HepG2 (cell line): ENCODE measurements at regions not wholly inside any gene's neighbourhood (a gene's known extent, or its start where the extent isn't known, plus 50 kb on each side); places are given as distances from the start of the nearest gene placed in this dataset.

ENCODE experiments used
- ATAC-seq: fragments of 200-7000 bp; cut with Tn5 transposase; 3 replicates; pipeline ENCODE4 v1.9.1; 2020; ENCODE audit warnings: mild to moderate bottlenecking, moderate library complexity
- BruUV-seq: library from RNA; stranded (reverse); fragments of 400-500 nt; replicated peaks from 2 replicates; lab custom pipeline; 2021; lab: Mats Ljungman, UMichigan
- CTCF ChIA-PET: fragments of 300-600 bp; formaldehyde crosslinking; extraction: SDS; loops from one replicate; lab custom pipeline; 2021; ENCODE audit warnings: low total read pairs, inconsistent platforms, low intra/inter-chr PET ratio; lab: Yijun Ruan, JAX
- POLR2A ChIA-PET: fragments of 350-600 bp; sonication (Branson Sonifier 250); formaldehyde crosslinking; loops from one replicate; lab custom pipeline; 2020; ENCODE audit warnings: antibody characterized with exemption, inconsistent platforms; lab: Yijun Ruan, JAX
- DNase-seq: peaks from one replicate; pipeline ENCODE4 v3.0.0-alpha.2; 2015; ENCODE audit warnings: low spot score
- FAIRE-seq: peaks from 3 replicates; lab custom pipeline; 2011; peaks lifted over from hg19 to GRCh38; lab: Jason Lieb, UNC
- H2AFZ ChIP-seq: one replicate; pipeline ENCODE4 v1.6.1; 2011; ENCODE audit warnings: low read length, inconsistent platforms
- H3K27ac ChIP-seq: fragments of 300-600 bp; 3 replicates; pipeline ENCODE4 v1.8.0; 2011; ENCODE audit warnings: mixed run types, mild to moderate bottlenecking, mixed read lengths, low read length, inconsistent platforms; ENCODE audit not compliant: insufficient read depth; ENCODE audit errors: extremely low read length
- H3K27me3 ChIP-seq, 2 experiments: fragments of 200-600 bp in 1 of 2; 2 replicates in 1 of 2; 3 replicates in 1 of 2; pipeline versions ENCODE4 v1.6.0 to v1.8.0; 2011; ENCODE audit warnings: low read length in 2 of 2, mild to moderate bottlenecking in 2 of 2, moderate library complexity in 2 of 2, inconsistent platforms in 1 of 2; ENCODE audit not compliant: insufficient read depth in 2 of 2, control insufficient read depth in 1 of 2
- H3K36me3 ChIP-seq, 2 experiments: fragments of 200-600 bp in 1 of 2; replicated peaks in 1 of 2; 2 replicates in 1 of 2; 3 replicates in 1 of 2; pipeline versions ENCODE4 v1.5.1 to v1.8.0; 2011; ENCODE audit warnings: low read length in 2 of 2, inconsistent platforms in 1 of 2; ENCODE audit not compliant: insufficient read depth in 2 of 2, control insufficient read depth in 1 of 2
- H3K4me1 ChIP-seq: 2 replicates; pipeline ENCODE4 v1.5.1; 2012; ENCODE audit warnings: low read length, inconsistent platforms; ENCODE audit not compliant: insufficient read depth
- H3K4me2 ChIP-seq: 2 replicates; pipeline ENCODE4 v1.6.0; 2011; ENCODE audit warnings: low read depth, low read length, inconsistent platforms
- H3K4me3 ChIP-seq, 3 experiments: fragments of 200-600 bp in 1 of 3; sonication (generic), shearing (Covaris generic) in 1 of 3; replicated peaks in 1 of 3; 2 replicates each; pipeline ENCODE4 v1.5.1; 2011 to 2016; ENCODE audit warnings: low read length in 3 of 3, inconsistent platforms in 2 of 3, low read depth in 2 of 3, mild to moderate bottlenecking in 2 of 3, control low read depth in 1 of 3, mixed read lengths in 1 of 3; ENCODE audit not compliant: insufficient read depth in 1 of 3
- H3K79me2 ChIP-seq: one replicate; pipeline ENCODE4 v1.6.1; 2011; ENCODE audit warnings: low read length, inconsistent platforms; ENCODE audit not compliant: insufficient read depth
- H3K9ac ChIP-seq: 2 replicates; pipeline ENCODE4 v1.6.0; 2011; ENCODE audit warnings: mild to moderate bottlenecking, low read depth, low read length, inconsistent platforms; ENCODE audit not compliant: insufficient read depth
- H3K9me3 ChIP-seq: 2 replicates; pipeline ENCODE4 v1.5.1; 2012; ENCODE audit warnings: mild to moderate bottlenecking, low read length
- H4K20me1 ChIP-seq: 2 replicates; pipeline ENCODE4 v1.6.0; 2011; ENCODE audit warnings: inconsistent platforms, mild to moderate bottlenecking, low read length, moderate library complexity; ENCODE audit not compliant: insufficient read depth
- TEAD3 ChIP-seq: optimal IDR thresholded peaks from 2 replicates; pipeline ENCODE3; 2016; ENCODE audit warnings: borderline replicate concordance
- ZKSCAN1 ChIP-seq: fragments of 150-350 bp; IDR thresholded peaks from 2 replicates; pipeline ENCODE4 v1.6.1; 2014; ENCODE audit warnings: low read length
- ZNF557 ChIP-seq: sonication (generic); formaldehyde crosslinking; IDR thresholded peaks from 2 replicates; pipeline ENCODE4 v1.4.0; 2020; ENCODE audit warnings: missing genetic modification reagents
- ZNF577 ChIP-seq: sonication (generic); formaldehyde crosslinking; IDR thresholded peaks from 2 replicates; pipeline ENCODE4 v1.4.0; 2020; ENCODE audit warnings: mild to moderate bottlenecking, low read depth, missing genetic modification reagents, borderline replicate concordance
- WGBS: methylation state at CpG from one replicate; pipeline ENCODE4 v1.1.6; 2017; ENCODE audit warnings: low lambda C conversion rate; 5-methylcytosine and 5-hydroxymethylcytosine counted together
- in situ Hi-C: cut with HindIII; loops from 2 replicates; pipeline ENCODE4 v1.10.0; 2017; ENCODE audit warnings: low pct_unique_long_range_greater_than_20kb; ENCODE audit not compliant: extremely low pct_ligation_motif_present
- intact Hi-C: fragments of 100-400 bp; cut with micrococcal nuclease; formaldehyde crosslinking; loops from one replicate; pipeline ENCODE4 v1.10.0; 2022; ENCODE audit not compliant: unreplicated experiment
- TF ChIP-seq, protein P1 (sequence below): sonication (generic); formaldehyde crosslinking; IDR thresholded peaks from 2 replicates; pipeline ENCODE4 v1.4.0; 2020; ENCODE audit warnings: missing genetic modification reagents
- TF ChIP-seq, protein P2 (sequence below): sonication (generic); formaldehyde crosslinking; conservative IDR thresholded peaks from 2 replicates; pipeline ENCODE4 v1.4.0; 2020; ENCODE audit warnings: missing genetic modification reagents
- TF ChIP-seq, protein P3 (sequence below): sonication (generic); formaldehyde crosslinking; IDR thresholded peaks from 2 replicates; pipeline ENCODE4 v1.4.0; 2020; ENCODE audit warnings: missing genetic modification reagents
- TF ChIP-seq, protein P4 (sequence below): sonication (generic); formaldehyde crosslinking; IDR thresholded peaks from 2 replicates; pipeline ENCODE4 v1.5.0; 2020; ENCODE audit warnings: mild to moderate bottlenecking, missing genetic modification reagents, borderline replicate concordance

GRCh38 chr2:133886735-133887675 lies 318.7 kb upstream of the NCKAP5 start (continued):
- TF ChIP-seq ZNF557 (CRISPR knock-in tag), result no peak
- peak; percentile 51 for TF ChIP-seq TEAD3 (CRISPR knock-in tag)
- no peak for TF ChIP-seq ZNF577 (CRISPR knock-in tag)
- TF ChIP-seq, protein P1, sequence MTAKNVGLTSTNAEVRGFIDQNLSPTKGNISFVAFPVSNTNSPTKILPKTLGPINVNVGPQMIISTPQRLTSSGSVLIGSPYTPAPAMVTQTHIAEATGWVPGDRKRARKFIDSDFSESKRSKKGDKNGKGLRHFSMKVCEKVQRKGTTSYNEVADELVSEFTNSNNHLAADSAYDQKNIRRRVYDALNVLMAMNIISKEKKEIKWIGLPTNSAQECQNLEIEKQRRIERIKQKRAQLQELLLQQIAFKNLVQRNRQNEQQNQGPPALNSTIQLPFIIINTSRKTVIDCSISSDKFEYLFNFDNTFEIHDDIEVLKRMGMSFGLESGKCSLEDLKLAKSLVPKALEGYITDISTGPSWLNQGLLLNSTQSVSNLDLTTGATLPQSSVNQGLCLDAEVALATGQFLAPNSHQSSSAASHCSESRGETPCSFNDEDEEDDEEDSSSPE, result no peak

DNA sequence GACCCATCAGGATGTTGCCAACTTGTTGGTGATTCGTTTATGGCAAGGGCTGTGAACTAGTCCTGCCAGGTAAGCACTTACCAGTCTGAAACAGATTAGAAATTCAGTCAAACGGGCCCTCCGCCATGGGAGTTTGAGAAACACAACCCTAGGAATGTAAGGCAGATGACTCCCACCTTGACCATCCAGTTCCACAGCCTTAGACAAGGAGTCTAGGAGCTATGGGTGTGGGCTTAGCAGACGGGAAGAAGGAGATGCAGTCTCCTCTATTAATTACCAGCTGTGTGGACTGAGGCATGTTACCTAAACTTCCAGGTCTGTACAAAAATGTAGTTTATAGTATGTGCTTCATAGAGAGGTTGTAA lies 319.4 kb upstream of the NCKAP5 start:
- Histone ChIP-seq H3K36me3 (no peaks in the 10 kb centered on the region), H3K79me2 (no peaks in the 10 kb centered on the region), H3K9me3 (no peaks in the 10 kb centered on the region), H3K27ac (no peak overlapping the region), H3K4me1 (no peaks in the 10 kb centered on the region), H3K27me3 (peaks cover 2 to 47% of the 10 kb centered on the region in 2 experiments; a peak in 3 of 5 replicates), H3K9ac (no peak overlapping the region), H3K4me3 (no peak overlapping the region), H4K20me1 (no peaks in the 10 kb centered on the region), H2AFZ (no peak overlapping the region), H3K4me2 (no peak overlapping the region)
- 38% methylated on average over 4 of the region's 4 CpGs for WGBS
- in situ Hi-C loops, result loop anchor here (10.0 to 25.0 kb wide), 2 partner anchors 325 to 567 kb away; no protein-coding TSS in a partner anchor
- BruUV-seq, result no TSS peak
- FAIRE-seq (no peak), DNase-seq (no peak), ATAC-seq (no peak)
- TF ChIP-seq, protein P2, sequence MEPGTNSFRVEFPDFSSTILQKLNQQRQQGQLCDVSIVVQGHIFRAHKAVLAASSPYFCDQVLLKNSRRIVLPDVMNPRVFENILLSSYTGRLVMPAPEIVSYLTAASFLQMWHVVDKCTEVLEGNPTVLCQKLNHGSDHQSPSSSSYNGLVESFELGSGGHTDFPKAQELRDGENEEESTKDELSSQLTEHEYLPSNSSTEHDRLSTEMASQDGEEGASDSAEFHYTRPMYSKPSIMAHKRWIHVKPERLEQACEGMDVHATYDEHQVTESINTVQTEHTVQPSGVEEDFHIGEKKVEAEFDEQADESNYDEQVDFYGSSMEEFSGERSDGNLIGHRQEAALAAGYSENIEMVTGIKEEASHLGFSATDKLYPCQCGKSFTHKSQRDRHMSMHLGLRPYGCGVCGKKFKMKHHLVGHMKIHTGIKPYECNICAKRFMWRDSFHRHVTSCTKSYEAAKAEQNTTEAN (CRISPR knock-in tag), result no peak
- TF ChIP-seq ZKSCAN1, result no peak
- TF ChIP-seq, protein P3, sequence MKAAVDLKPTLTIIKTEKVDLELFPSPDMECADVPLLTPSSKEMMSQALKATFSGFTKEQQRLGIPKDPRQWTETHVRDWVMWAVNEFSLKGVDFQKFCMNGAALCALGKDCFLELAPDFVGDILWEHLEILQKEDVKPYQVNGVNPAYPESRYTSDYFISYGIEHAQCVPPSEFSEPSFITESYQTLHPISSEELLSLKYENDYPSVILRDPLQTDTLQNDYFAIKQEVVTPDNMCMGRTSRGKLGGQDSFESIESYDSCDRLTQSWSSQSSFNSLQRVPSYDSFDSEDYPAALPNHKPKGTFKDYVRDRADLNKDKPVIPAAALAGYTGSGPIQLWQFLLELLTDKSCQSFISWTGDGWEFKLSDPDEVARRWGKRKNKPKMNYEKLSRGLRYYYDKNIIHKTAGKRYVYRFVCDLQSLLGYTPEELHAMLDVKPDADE (CRISPR knock-in tag), result no peak
- TF ChIP-seq, protein P4, sequence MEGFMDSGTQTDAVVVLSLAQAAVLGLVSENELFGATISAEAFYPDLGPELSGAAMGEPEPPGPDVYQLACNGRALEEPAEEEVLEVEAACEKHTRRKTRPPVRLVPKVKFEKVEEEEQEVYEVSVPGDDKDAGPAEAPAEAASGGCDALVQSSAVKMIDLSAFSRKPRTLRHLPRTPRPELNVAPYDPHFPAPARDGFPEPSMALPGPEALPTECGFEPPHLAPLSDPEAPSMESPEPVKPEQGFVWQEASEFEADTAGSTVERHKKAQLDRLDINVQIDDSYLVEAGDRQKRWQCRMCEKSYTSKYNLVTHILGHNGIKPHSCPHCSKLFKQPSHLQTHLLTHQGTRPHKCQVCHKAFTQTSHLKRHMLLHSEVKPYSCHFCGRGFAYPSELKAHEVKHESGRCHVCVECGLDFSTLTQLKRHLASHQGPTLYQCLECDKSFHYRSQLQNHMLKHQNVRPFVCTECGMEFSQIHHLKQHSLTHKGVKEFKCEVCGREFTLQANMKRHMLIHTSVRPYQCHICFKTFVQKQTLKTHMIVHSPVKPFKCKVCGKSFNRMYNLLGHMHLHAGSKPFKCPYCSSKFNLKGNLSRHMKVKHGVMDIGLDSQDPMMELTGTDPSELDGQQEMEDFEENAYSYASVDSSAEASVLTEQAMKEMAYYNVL (CRISPR knock-in tag), result no peak
- POLR2A ChIA-PET, result no interaction called here
- intact Hi-C loops, result loop anchor here (5.0 to 10.0 kb wide), 4 partner anchors 320 to 997 kb away; no protein-coding TSS in a partner anchor
- CTCF ChIA-PET, result interaction anchor here (2.4 to 2.8 kb wide), 2 partner anchors 320 to 358 kb away, joined by 10 to 13 read pairs; no protein-coding TSS in a partner anchor
